Neural progenitor cell (in vitro differentiated cells): ENCODE measurements at regions not wholly inside any gene's neighbourhood (a gene's known extent, or its start where the extent isn't known, plus 50 kb on each side); places are given as distances from the start of the nearest gene placed in this dataset.
A peak's percentile ranks its signal among the peaks of the same experiment; 100 is the strongest.

Experiments
- DNase-seq: peaks from one replicate; pipeline ENCODE4 v3.0.0-alpha.2; 2016; ENCODE audit warnings: low spot score
- H2AFZ ChIP-seq: fragments of 200-600 bp; sonication (generic); replicated peaks from 2 replicates; pipeline ENCODE4 v1.6.1; 2016; ENCODE audit warnings: antibody characterized with exemption
- H3F3A ChIP-seq: fragments of 200-600 bp; sonication (generic); 2 replicates; pipeline ENCODE4 v1.6.1; 2016; ENCODE audit warnings: antibody characterized with exemption, low read depth
- H3K27ac ChIP-seq: fragments of 200-600 bp; sonication (generic); 2 replicates; pipeline ENCODE4 v1.5.1; 2016; ENCODE audit warnings: mild to moderate bottlenecking
- H3K27me3 ChIP-seq: fragments of 200-600 bp; sonication (generic); 2 replicates; pipeline ENCODE4 v1.6.1; 2016; ENCODE audit warnings: mild to moderate bottlenecking, moderate library complexity
- H3K36me3 ChIP-seq: fragments of 200-600 bp; sonication (generic); 2 replicates; pipeline ENCODE4 v1.5.1; 2016
- H3K4me1 ChIP-seq: fragments of 200-600 bp; sonication (generic); 2 replicates; pipeline ENCODE4 v1.6.1; 2016; ENCODE audit warnings: mixed run types
- H3K4me2 ChIP-seq: fragments of 200-600 bp; sonication (generic); 2 replicates; pipeline ENCODE4 v1.6.1; 2016
- H3K4me3 ChIP-seq: fragments of 200-600 bp; sonication (generic); 2 replicates; pipeline ENCODE4 v1.5.1; 2016
- H3K79me2 ChIP-seq: fragments of 200-600 bp; sonication (generic); 2 replicates; pipeline ENCODE4 v1.6.1; 2016; ENCODE audit warnings: low read depth
- H3K9ac ChIP-seq: fragments of 200-600 bp; sonication (generic); 2 replicates; pipeline ENCODE4 v1.6.1; 2016
- H3K9me3 ChIP-seq: fragments of 200-600 bp; sonication (generic); 2 replicates; pipeline ENCODE4 v1.5.1; 2016; ENCODE audit warnings: low read depth
- H4K20me1 ChIP-seq: fragments of 200-600 bp; sonication (generic); 2 replicates; pipeline ENCODE4 v1.6.1; 2016; ENCODE audit warnings: low read depth
- H3K27ac Mint-ChIP-seq: 3 replicates; pipeline ENCODE4 v1.8.0; 2021; ENCODE audit warnings: mixed read lengths
- H3K27me3 Mint-ChIP-seq: 2 replicates; pipeline ENCODE4 v1.8.0; 2022; ENCODE audit warnings: low read depth, mild to moderate bottlenecking, inconsistent platforms, moderate library complexity, mixed read lengths; ENCODE audit not compliant: insufficient read depth
- H3K36me3 Mint-ChIP-seq: 3 replicates; pipeline ENCODE4 v1.8.0; 2021; ENCODE audit warnings: mixed read lengths
- H3K4me1 Mint-ChIP-seq: 3 replicates; pipeline ENCODE4 v1.8.0; 2021; ENCODE audit warnings: mixed read lengths
- H3K4me3 Mint-ChIP-seq: 3 replicates; pipeline ENCODE4 v1.8.0; 2021; ENCODE audit warnings: mild to moderate bottlenecking, moderate library complexity, mixed read lengths
- H3K9me3 Mint-ChIP-seq: 3 replicates; pipeline ENCODE4 v1.8.0; 2020; ENCODE audit warnings: mixed read lengths
- CTCF ChIP-seq: fragments of 200-600 bp; sonication (generic); IDR thresholded peaks from 2 replicates; pipeline ENCODE4 v1.5.1; 2017; ENCODE audit warnings: antibody characterized with exemption, mild to moderate bottlenecking
- EZH2 ChIP-seq: fragments of 200-600 bp; sonication (generic); IDR thresholded peaks from 2 replicates; pipeline ENCODE4 v1.6.1; 2017; ENCODE audit warnings: antibody characterized with exemption, mild to moderate bottlenecking, moderate library complexity
- EZH2phosphoT487 ChIP-seq: fragments of 200-600 bp; sonication (generic); IDR thresholded peaks from 2 replicates; pipeline ENCODE4 v1.6.1; 2017; ENCODE audit warnings: antibody characterized with exemption

- no peak overlapping the region for H3K27ac Mint-ChIP-seq
- Histone ChIP-seq H3F3A (peaks cover 8% of the 10 kb centered on the region), H3K4me2 (no peak overlapping the region), H2AFZ (no peak overlapping the region), H3K79me2 (no peaks in the 10 kb centered on the region), H3K36me3 (no peaks in the 10 kb centered on the region), H3K4me3 (no peak overlapping the region), H4K20me1 (no peaks in the 10 kb centered on the region), H3K9me3 (no peaks in the 10 kb centered on the region), H3K27ac (no peak overlapping the region), H3K4me1 (peaks cover 13% of the 10 kb centered on the region), H3K27me3 (no peaks in the 10 kb centered on the region), H3K9ac (no peak overlapping the region)
- peaks cover 26% of the 10 kb centered on the region for H3K4me1 Mint-ChIP-seq
- H3K4me3 Mint-ChIP-seq = no peak overlapping the region
- no peaks in the 10 kb centered on the region for H3K36me3 Mint-ChIP-seq
- TF ChIP-seq CTCF (no peak), EZH2 (no peak), EZH2phosphoT487 (no peak)
- H3K27me3 Mint-ChIP-seq = peaks cover 8% of the 10 kb centered on the region
- H3K9me3 Mint-ChIP-seq = peaks cover 6% of the 10 kb centered on the region
- DNase-seq = no peak
Observed at GRCh38 chr10:20966426-20966825, 69.3 kb upstream of the NEBL start.

DNA sequence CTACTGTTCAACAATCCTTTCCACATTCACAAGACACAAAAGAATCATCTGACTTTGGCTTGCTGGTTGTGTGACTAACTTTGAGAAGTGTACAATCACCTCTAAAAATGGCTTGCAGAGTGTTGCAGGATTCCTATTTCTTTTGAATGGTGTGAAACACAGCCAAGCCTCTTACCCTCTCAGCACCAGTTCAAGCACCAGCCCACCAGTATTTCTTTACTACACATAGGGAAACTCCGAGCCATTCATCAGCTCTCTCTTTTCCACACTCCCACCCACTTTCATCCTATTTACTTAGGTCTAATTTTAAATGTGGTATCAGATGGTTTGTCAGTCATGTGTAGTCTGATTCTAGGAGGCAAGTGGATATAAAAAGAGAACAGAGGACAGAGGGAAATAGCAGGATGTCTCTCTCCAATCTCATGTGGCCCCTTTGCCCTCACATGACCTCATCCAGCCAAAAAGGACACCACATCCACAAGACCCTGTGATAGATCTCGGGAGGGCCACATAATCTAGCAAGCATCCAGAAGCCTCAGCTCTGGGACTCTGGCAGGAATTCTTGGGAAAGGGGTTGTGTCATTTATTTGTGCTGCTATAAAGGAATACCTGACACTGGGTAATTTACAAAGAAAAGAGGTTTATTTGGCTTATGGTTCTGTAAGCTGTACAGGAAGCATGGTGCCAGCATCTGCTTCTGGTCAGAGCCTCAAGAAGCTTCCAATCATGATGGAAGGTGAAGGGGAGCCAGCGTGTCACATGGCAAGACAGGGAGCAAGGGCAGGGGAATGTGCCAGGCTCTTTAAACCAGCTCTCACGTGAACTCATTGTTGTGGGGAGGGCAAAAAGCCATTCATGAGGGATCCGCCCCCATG, 66.8 kb upstream of the NEBL start:
- Histone ChIP-seq H3K27ac (no peak overlapping the region), H3F3A (peaks cover 10% of the 10 kb centered on the region), H3K9me3 (no peaks in the 10 kb centered on the region), H3K27me3 (no peaks in the 10 kb centered on the region), H3K79me2 (no peaks in the 10 kb centered on the region), H3K4me3 (no peak overlapping the region), H4K20me1 (no peaks in the 10 kb centered on the region), H3K4me2 (no peak overlapping the region), H3K4me1 (peaks cover 17% of the 10 kb centered on the region), H3K36me3 (no peaks in the 10 kb centered on the region), H2AFZ (no peak overlapping the region), H3K9ac (no peak overlapping the region)
- no peak overlapping the region for H3K4me3 Mint-ChIP-seq
- no peaks in the 10 kb centered on the region for H3K36me3 Mint-ChIP-seq
- TF ChIP-seq EZH2phosphoT487 (no peak), EZH2 (no peak), CTCF (no peak)
- H3K27ac Mint-ChIP-seq = no peak overlapping the region
- H3K4me1 Mint-ChIP-seq = peaks cover 28% of the 10 kb centered on the region
- peaks cover 7% of the 10 kb centered on the region for H3K27me3 Mint-ChIP-seq
- H3K9me3 Mint-ChIP-seq = peaks cover 6% of the 10 kb centered on the region
- no peak for DNase-seq

DNA sequence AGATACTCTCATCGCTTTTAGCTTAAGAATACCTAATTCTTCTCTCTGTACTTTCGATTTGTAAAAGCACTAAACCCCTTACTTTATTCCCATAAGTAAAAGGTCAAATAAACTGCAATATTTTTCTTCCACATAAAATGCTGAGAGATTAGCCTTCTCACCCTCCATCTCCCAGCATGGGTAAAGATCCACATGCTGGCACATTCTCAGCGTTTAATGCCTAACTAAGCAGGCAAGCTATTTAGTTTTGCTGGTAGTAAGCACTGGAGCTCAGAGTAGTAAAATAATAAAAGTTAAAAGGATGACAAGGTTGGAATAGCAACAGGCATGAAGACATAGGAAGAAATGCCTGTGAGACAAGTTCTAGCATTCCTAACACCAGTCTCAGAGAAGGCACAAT, 65.9 kb upstream of the NEBL start:
- Histone ChIP-seq H3K27ac (no peak overlapping the region), H3K4me2 (no peak overlapping the region), H3F3A (peaks cover 10% of the 10 kb centered on the region), H3K27me3 (no peaks in the 10 kb centered on the region), H3K9me3 (no peaks in the 10 kb centered on the region), H2AFZ (no peak overlapping the region), H3K36me3 (no peaks in the 10 kb centered on the region), H3K9ac (no peak overlapping the region), H3K4me1 (peaks cover 17% of the 10 kb centered on the region), H3K79me2 (no peaks in the 10 kb centered on the region), H4K20me1 (no peaks in the 10 kb centered on the region), H3K4me3 (no peak overlapping the region)
- Mint-ChIP-seq H3K27ac (peak overlapping the region; percentile 18), H3K36me3 (no peaks in the 10 kb centered on the region), H3K9me3 (peaks cover 6% of the 10 kb centered on the region), H3K27me3 (peaks cover 7% of the 10 kb centered on the region), H3K4me3 (no peak overlapping the region), H3K4me1 (peaks cover 25% of the 10 kb centered on the region)
- TF ChIP-seq EZH2phosphoT487 (no peak), EZH2 (no peak), CTCF (no peak)
- DNase-seq = no peak
